Activated CD8-positive, alpha-beta memory T cell treated with anti-CD3 and anti-CD28 coated beads for 24 hours (primary cell): ENCODE measurements at regions not wholly inside any gene's neighbourhood (a gene's known extent, or its start where the extent isn't known, plus 50 kb on each side); places are given as distances from the start of the nearest gene placed in this dataset.
"Not testable (repeated sequence)": the region's sequence is repeated elsewhere in the genome, so short reads cannot be mapped to it uniquely, and the experiment has no call there.

ENCODE experiments used
- DNase-seq: peaks from one replicate; pipeline ENCODE4 v3.0.0-alpha.2; 2020

DNA sequence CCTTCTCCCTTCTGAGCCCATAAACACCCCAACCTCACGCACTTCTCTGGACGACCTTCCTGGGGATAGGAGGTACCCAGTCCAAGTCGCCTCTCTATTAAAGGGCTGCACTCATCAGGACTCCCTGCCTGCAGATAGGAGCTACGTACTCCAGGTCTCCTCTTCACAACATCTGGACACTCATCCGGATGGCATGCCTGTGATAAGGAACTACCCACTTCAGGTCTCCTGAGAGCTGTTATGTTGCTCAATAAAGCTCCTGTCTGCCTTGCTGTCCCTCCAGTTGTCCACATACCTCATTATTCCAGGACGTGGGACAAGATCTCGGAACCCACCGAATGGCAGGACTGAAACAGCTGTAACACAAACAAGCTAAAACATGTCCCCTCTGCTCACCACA, 548.0 kb downstream of the TBC1D32 start:
- DNase-seq = no peak

DNA sequence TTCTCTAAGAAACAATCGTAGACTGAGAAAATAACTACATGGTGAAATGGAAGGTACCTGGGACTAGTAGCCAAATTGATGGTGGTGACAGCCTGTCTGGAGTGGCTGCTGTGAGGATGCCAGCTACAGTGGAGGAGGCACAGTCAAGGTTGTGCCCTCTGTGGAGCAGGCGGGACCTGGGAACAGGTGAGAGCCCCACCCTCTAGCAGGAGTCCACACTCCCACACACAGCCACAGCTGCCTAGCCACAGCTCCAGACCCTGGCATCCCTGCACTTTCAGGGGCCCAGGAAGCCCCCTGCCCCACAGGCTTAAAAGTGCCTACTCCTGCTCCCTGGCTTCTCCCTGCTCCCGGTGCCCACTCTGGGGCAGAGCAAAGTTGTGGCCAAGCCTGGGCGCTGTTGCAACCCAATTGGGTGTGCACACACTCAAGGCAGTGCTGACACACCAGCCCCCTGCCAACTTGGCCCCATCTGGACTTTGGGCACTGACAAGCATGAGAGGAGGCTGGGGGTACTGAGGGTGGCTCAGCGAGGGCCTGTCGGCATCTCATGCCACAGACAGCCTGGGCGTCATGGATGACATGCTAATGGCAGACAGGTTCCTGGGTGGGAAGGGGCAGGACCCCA, 548.7 kb downstream of the TBC1D32 start:
- DNase-seq = no peak

DNA sequence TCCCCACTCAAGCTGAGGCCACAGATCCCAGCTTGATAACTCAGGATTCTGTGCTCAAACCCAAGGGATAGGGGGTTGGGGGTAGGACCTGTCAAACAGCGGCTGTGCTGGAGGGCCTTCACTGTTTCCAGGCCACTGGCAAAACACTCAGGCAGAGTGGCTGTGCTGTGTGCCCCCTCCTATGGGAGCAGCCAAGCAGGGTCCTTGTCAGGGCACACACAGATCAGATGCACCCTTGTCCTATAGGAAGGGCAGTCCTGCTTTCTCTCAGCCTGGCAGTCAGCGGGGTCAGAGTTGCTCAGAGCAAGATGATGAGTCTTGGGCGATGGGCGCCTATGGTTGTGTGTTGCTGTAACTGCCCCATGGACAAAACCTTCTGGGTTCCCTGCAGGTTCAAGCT, 554.8 kb downstream of the TBC1D32 start:
- DNase-seq = no peak

DNA sequence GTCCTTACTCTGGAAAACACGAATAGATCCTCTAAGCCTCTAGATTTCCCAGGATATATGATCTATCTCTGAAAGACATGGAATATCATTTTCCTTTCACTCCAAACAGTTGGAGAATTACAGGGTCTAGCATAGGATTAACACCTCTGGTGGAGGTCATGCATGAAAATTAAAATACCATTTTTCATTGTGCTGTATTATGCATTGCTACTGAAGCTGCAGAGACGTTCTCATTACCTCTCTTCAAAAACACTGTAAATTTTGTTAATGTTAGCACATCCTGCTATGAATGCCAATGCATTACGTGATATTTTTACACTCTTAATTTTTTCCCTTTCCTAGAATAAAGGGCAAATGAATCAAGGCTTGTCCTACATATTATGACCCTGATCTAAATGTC, 558.6 kb downstream of the TBC1D32 start:
- DNase-seq = no peak

DNA sequence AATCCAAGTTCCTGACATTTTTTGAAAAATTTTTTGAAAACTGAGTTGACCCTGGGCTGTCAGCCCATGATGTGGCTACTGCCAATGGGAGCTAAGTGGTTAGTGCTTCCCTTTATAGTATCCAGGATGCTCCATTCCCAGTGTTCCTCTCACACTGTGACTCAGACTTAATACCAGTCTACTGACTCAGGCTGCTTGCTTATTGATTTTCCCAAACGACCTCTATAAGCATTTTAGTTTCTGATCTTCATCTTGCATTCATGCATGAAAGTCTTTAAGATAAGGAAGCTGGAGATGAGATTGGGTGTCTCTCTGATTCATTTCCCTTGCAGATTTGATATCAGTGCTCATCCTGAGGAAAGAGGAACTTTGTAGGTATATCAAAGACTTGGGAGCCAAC, 560.0 kb downstream of the TBC1D32 start:
- DNase-seq = no peak

DNA sequence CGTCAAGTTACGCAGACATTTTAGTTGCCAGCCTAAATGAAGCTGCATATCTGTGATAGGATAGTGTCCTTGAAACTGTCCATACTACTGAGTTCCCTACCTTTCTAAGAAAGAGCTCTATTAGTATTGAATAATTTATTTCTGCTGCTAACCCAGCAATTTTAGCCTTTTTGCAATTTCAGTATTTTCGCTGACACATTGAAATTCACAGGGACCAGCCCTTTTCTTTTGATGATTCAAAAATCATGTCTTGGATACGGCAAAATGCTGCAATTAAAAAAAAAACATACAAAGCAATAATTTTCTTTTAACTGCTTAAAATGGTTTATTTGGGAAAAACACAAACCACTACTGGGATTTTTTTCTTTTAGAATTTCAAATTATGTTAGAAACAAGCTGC, 563.3 kb downstream of the TBC1D32 start:
- DNase-seq = no peak

DNA sequence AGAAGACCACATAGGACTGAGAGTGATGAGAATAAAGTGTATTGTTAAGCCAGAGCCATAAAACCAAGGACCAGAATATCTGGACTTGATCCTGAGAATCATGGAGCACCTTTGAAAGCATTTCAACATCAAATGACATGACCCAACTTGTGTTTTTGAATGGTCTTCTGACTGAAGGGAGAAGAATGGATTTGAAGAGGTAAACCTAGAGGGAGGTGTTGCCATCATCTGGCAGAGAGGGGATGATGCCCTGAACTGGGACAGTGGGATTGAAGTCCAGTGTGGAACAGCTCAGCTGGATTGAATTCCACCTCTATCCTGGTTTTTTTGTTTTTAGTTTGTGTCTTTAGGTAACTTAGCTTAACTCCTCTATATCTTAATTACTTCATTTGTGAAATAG, 570.0 kb downstream of the TBC1D32 start:
- no peak for DNase-seq

DNA sequence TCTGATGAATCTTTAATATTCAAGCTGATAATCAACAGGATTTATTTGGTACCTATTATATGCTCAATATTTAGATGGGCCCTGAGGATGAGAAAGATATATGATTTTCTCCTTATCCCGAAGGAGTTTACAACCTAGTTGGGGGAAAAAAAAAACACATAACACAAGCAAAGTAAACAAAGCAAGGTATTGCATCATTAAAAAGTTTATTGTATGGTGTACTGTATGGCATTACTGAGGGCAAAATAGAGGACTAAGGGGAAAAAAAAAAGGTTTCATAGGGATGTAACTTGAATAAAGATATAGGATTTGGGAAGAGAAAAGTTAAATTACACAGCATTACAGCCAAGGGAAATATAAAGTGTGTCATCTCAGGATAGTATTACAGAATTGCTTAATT, 574.7 kb downstream of the TBC1D32 start:
- no peak for DNase-seq

DNA sequence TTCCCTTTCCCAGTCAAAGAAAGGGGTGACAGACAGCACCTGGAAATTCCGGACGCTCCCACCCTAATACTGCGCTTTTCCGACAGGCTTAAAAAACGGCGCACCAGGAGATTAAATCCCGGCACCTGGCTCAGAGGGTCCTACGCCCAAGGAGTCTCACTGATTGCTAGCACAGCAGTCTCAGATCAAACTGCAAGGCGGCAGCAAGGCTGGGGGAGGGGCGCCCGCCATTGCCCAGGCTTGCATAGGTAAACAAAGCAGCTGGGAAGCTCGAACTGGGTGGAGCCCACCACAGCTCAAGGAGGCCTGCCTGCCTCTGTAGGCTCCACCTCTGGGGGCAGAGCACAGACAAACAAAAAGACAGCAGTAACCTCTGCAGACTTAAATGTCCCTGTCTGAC, 585.7 kb downstream of the TBC1D32 start:
- DNase-seq = not testable (repeated sequence)

DNA sequence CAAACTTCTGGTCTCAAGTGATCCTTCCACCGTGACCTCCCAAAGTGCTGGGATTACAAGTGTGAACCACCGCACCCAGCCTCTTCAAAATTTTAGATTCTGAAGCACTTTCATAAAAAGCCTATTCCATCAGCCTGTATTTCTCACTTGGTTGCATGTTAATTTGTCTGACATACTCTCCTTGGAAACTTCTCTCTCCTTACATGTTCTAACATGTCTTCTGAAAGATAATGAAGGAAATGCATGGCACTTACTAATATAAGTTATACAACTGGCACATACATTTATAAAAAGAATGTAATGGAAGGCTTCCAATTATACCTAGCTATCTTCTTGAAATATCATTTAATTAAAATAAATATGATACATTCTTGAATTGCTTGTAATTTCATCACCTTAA, 597.5 kb downstream of the TBC1D32 start:
- DNase-seq = no peak

DNA sequence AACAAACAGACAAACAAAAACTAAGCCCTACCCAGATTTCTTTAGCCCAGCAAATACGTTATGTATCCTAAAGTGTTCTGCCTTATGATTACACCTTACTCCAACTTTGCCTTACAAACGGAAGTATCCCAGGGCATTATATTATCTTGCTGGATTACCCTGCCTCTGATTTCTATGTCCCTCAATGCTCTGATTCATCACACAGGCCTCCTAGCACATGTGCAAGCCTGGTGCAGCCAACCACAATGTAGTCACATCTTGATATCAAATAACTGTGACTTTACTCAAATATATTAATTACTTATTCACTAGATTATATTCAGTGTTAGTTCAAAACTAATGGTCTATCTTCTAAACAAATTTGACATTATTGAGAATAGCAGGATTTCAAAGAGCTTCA, 598.6 kb downstream of the TBC1D32 start:
- DNase-seq = no peak

DNA sequence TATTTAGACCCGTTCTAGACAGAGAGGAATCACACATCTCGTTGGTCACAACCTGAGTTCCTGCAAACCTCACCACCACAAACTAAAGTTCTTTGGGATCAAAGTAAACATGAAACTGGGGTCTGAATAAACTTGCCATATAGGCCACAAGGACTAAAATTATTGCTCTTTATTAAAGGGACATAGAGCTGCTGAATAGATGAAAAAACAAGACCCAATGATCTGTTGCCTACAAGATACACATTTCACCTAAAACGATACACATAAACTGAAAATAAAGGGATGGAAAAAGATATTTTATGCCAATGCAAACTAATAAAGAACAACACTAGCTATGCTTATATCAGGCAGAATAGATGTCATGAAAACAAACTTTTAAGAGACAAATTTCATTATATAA, 623.0 kb downstream of the TBC1D32 start:
- no peak for DNase-seq

DNA sequence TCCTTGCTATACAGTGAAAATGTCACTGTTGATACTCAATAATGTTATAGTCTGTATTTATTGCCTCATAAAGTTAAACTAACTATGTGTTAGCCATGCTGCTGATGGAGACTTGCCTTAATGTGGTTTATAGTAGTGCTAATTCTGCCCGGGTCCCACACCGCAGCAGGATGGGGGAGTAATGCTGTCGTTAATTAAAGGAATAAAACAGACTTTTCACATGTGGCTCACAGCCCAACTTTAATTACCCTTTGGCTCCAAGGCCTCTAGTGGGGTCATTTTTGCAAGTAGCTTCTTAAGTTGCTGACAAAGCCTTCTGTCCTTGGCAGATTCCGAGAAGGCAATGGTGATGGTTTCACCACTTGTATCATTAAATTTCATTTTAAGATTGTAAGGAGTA, 634.3 kb downstream of the TBC1D32 start:
- no peak for DNase-seq

DNA sequence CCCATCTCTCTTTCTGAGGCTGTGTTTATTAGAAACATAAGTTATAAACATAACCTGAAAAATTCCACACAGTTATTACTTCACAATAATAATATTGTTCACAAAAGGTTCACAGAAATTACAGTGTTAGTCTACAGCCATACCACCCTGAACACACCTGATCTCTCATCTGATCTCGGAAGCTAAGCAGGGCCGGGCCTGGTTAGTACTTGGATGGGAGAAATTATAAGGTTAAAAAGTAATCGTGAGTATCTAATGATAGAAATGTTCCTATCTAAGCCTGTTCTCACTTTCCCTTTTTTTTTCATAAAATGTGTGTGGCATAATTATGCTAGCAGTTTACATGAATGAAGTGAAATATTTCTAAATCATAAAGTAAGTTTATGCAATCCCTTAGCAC, 647.8 kb downstream of the TBC1D32 start:
- no peak for DNase-seq

DNA sequence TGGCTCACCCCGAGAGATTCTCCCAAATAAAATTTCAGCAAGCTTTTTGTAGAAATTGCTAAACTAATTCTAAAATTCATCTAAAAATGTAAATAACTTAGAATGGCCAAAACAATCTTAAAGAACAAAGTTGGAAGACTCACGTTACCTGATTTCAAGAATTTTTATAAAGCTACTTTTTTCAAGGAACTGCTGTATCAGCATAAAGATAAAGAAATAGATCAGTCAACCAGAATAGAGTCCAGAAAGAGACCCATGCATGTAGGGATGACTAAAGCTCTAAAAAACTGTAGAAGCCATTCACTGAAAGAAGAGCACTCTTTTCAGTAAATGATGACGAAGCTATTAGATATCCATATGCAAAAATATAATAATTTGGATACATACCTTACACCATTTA, 652.1 kb downstream of the TBC1D32 start:
- DNase-seq = no peak

DNA sequence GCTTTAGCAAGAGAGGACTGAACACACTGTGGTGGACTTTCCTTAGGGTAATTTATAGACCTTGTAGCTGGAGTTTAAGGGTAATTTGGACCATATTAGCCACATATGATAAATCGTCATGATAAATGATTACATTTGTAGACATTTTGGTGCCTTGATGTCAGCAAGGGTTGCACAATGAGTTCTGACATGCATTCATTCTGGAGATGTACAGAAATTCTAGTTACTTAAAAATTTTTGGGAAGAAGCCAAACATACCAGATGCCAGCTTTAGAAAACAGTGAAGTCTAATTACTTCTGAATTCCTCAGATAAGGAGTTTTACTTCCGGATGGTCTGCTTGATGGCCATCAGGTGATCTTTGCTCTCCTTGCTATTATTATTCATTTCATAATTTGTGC, 653.1 kb downstream of the TBC1D32 start:
- DNase-seq = no peak

DNA sequence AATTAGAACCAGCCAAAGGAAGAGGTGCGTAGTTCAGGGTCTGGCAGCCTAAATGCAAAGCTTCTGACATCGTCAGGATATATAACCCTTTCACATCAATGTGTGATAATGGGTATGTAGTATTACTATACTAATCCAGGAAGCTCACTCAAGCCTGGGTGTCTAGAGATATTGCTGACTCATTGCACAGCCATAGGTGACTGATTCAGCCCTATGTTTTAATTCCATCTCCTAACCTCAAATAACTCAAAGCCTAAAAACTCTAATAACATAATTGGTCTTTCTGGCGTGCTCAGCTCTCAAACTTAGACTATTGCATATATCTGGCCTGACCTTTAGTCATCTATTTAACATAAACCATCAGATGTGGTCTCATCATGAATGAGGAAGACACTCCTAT, 658.4 kb downstream of the TBC1D32 start:
- DNase-seq = no peak

DNA sequence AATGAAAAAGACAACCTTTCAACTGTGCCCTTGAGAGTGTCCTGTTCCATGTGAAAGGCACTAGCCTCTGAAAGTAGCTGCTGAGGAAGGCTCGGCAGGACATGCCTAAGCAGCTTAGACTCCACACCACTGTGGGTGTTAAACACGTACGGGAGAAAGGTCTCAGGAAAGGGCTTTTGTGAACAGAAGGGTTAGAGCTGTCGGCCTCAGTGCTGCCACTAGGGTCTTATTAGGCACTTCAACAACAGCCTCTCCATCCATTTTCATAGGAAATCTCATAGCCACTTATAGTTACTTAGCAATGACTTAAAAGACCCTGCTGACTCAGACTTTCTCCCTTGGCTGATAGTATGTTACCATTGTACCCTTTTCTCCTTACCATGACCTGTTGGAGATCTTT, 662.8 kb downstream of the TBC1D32 start:
- no peak for DNase-seq

DNA sequence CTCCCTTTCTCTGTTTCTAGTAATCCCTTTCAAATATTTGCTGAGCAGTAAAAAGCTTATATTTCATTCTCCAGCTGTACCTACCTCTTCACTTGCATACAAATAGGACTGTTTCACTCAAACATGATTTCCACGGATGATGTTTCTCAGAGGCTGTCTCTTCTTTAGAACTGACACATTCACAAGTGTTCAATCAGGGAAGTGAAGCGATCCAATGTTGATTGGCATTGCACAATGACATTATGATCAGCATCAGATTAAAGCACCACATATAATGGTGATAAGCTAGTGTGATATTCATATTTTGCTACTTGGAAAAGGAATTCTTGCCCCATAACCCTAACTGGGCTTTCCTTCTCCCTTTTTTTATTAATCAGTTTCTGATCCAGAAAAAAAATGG, 681.8 kb downstream of the TBC1D32 start:
- DNase-seq = no peak

DNA sequence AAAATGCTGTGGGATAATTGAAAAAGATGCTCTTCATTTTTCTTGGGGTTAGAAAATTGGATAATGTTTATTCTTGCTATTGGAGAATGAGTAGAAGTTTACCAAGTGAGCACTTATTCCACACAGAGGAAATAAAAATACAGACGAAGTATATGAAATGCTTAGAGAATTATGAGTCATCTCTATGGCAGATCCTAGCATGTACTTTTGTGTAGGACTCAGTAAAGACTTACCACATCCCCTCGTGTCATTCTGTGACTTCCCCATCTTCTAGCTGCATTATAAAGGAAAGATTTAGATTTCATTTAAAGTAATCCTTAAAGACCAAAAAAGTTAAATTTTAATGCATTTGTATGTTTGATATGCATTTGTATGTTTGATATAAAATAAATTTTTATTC, 685.6 kb downstream of the TBC1D32 start:
- no peak for DNase-seq

DNA sequence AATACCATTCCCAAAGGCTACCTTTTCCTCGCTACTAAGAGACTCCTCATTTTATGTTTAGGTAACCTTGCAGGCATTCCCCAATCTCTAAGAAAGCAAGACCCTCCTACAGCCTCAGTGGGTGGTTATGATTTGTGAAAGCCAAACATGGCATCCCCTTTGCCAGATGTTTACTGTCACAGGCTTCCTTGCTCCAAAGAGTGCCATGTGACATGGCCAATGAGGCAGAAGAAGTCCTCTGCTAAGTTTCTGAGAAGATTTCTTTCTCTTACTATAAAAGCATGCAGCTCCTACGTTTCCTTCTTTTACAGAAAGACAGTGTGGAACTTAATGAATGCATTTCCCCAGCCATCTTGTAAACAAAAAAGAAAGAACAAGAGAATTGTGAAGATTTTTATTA, 688.2 kb downstream of the TBC1D32 start:
- no peak for DNase-seq

DNA sequence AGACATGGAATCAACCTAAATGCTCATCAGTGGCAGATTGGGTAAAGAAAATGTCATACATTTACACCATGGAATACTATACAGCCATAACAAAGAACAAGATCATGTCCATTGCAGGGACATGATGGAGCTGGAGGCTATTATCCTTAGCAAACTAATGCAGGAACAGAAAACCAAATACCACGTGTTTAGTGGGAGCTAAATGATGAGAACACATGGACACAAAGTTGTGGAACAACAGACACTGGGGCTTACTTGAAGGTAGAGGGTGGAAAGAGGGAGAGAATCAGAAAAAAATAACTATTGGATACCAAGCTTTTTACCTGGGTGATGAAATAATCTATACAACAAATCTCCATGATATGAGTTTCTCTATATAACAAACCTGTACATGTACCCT, 701.3 kb downstream of the TBC1D32 start:
- no peak for DNase-seq

DNA sequence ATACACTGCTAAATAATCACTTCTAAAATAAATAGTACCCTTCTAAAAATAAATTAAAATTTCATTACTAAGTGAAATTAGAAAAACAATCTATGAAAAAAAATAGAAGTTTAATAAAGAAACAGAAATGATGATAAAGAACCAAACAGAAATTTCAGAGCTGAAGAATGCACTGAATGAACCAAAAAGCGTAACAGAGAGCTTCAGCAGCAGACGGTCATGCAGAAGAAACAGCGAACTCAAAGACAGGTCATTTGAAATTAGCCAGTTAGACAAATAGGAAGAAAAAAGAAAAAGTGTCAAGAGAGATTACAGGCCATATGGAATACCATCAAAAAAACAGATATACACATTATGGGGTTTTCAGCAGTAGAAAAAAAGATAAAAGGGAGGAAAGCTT, 706.7 kb downstream of the TBC1D32 start:
- no peak for DNase-seq

DNA sequence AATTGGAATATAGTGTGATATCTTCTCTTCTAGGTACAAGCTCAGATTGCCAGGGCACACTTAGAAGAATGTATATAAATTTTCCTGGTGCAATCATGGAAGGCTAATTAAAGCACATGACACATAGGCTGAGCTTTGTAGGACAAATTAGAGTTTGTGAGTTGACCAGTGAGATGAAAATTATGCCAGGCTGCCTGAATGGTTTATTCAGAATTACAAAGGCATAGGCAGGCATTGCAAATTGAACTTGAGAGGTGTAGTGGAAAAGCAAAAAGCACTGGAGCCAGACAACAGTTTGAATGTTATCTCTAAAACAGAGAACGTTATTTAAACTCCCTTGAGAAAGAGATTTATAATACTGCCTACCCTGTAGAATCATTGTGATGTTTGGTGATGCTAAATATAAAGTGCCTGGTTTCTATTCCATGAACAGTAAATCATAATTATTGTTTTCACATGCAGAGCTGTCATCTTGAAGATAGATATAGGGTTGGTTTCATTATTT, 712.1 kb downstream of the TBC1D32 start:
- no peak for DNase-seq

DNA sequence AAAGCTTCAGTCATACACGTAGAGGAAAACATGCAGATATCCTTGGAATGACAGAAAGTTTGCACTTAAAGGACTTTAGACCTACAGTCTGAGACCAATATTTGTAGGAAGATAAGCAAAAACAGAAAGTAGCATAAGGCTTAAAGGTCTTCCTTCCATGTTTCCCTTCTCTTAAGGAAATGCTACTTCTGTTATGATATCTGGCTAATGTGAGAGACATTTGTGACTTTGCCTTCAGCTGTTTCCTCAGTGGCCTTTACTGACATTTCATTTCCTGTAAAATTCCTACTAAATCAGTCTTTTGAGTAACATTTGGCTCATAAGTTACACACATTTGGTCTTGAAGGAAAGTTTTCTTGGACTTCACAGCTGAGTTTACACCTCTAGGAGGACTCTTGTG, 713.4 kb downstream of the TBC1D32 start:
- DNase-seq = no peak

DNA sequence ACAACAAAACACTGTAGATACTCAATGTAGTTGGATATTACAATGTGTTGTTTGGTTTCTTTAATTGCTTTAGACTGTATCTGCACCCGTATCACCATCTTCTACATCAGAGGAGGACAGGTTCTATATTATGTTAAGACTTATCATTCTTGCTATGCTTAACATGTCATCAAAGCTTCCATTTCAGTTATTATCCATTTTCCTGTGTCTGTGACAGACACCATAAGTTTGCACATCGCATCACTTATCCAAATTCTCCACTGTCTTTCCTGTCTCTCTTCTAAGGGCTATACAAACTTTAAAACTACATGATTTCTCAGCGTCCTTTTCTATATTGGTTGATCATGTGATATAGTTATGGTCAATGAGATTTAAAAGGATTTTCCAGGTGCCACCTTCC, 719.0 kb downstream of the TBC1D32 start:
- no peak for DNase-seq
